ENCODE measurements at regions not wholly inside any gene's neighbourhood (a gene's known extent, or its start where the extent isn't known, plus 50 kb on each side); places are given as distances from the start of the nearest gene placed in this dataset.

DNA sequence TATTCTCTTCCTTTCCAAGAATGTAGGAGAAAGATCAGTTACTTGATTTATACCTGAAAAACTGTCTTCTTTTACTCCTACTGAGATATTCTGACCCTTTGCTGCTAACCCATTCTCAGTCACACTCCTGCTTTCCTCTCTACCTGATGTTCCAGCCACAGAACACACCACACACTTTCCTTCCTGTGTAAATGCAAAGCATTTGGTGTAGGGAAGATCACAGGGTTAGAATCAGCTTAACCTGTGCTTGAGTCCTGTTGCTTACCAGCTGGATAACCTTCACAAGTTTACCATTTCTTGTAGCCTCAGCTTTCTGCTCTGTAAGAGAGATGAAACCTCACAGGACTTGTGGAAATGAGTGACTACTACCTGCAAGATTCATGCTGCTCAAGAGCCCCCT, 489.8 kb upstream of the GOLIM4 start:
- no peak for DNase-seq (ENCODE audit: low read depth in 2 of 2)

DNA sequence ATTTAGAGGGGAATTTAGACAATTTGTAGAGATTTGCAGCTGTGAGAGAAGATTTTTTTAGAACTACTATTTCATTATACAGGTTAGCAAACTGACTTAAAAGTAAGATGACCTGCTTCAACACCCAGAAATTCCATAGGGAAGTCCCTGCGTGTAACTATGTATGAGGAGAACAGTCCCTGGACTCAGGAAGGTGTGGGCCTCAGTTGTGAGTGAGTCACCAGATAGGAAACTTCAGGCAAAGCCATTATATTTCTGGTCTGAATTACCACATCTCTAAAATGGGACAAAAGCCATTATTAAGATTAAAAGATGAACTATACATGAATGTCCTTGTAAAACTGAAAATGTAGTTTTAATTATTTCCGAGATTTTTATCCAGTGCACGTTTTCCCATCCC, 488.3 kb upstream of the GOLIM4 start:
- DNase-seq (ENCODE audit: low read depth in 2 of 2) = no peak

DNA sequence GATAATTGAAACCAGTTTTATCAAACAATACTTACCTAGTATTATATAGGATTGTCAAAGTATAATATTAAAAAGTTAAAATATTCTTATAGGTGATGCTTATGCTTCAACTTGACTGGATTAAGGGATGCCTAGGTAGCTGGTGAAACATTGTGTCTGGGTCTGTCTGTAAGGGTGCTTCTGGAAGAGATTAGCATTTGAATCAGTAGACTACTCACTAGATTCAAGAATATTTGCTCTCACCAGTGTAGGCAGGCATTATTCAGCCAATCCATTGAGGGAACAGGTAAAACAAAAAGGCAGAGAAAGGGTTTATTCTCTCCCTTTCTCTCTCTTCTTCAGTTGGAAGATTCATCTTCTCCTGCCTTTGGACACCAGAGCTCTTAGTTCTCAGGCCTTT, 486.8 kb upstream of the GOLIM4 start:
- no peak for DNase-seq (ENCODE audit: low read depth in 2 of 2)

DNA sequence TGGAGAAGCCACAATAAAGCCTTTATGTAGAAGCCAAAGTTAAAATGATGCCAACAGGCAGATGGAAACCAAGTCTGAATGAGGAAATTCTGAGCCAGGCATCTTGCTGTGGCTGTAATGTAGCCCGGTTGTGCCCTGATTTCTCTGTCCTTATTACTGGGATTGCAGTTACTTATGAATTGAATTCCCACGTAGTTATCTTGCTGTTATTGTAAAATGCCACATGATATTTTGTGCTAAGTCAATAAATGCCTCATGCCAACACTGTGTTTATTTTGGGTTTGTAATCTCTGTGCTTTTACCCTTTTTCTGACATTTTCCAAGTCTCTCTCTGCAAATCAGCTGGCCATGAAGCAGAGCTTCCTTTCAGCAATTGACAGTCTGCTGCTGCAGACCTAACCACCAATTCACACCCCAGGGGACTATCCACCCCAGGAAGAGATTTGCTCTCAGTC, 486.1 kb upstream of the GOLIM4 start:
- no peak for DNase-seq (ENCODE audit: low read depth in 2 of 2)

DNA sequence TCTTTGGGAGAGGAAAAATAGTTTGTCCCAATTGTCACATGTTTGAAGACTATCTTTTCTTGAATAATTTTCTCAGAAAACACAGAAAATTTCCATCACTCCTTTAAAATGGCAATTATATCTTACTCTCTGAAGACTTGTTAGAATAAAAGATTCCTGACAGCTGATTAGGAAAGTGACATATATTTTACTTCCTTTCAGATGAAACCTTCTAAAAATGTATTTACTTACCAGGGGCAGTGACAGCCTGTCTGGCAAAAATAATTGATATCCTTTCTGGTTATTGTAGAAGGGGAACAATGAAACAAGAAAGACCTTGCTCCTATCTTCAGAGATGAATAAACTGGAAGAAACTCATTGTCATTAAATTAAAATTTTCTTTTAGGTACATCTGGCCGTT, 483.3 kb upstream of the GOLIM4 start:
- no peak for DNase-seq (ENCODE audit: low read depth in 2 of 2)

DNA sequence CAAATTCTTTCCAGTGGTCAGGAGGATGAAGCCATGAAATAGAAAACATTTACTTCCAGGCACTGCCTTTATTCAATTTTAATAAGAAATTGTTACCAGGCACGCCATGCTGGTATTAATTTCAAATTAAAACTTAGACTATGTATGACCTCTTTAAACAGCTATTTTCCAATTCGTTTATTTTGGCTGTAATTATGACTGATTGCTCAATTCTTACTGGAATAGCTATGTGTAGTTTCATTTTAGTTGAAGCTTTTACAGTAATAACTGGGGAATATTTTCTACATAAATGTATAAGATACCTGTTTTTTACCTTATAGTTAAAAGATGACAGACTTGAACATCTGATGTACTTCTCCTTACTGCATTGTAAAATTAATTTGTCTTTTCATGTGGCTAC, 480.0 kb upstream of the GOLIM4 start:
- no peak for DNase-seq (ENCODE audit: low read depth in 2 of 2)

DNA sequence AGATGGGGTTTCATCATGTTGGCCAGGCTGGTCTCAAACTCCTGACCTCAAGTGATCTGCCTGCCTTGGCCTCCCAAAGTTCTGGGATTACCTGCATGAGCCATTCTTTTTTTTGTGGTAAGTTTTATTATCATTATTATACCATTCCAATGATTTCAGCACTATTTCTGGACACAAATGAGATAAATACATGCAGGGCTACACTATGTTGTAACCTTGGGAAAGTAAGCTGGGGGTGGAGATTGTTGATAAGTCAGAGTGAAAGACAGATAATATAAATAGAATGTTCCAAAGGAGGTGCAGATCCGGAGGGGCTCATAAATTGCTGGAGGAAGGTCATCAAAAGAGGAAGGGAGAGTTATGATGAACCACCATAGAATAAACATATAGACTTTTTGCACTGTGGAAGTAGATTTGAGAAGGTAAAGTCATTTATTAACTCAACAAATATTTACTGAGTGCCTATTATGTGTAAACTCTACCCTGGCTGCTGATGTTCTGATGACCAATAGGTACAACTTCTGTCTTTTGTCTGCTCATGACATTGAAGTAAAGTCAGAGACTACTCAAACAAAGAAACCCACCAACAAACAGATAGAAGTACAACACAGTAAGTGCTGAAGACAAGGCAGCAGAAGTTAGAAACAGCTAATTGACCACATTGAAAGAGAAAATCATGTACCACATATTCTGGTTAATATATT, 478.9 kb upstream of the GOLIM4 start:
- no peak for DNase-seq (ENCODE audit: low read depth in 2 of 2)

DNA sequence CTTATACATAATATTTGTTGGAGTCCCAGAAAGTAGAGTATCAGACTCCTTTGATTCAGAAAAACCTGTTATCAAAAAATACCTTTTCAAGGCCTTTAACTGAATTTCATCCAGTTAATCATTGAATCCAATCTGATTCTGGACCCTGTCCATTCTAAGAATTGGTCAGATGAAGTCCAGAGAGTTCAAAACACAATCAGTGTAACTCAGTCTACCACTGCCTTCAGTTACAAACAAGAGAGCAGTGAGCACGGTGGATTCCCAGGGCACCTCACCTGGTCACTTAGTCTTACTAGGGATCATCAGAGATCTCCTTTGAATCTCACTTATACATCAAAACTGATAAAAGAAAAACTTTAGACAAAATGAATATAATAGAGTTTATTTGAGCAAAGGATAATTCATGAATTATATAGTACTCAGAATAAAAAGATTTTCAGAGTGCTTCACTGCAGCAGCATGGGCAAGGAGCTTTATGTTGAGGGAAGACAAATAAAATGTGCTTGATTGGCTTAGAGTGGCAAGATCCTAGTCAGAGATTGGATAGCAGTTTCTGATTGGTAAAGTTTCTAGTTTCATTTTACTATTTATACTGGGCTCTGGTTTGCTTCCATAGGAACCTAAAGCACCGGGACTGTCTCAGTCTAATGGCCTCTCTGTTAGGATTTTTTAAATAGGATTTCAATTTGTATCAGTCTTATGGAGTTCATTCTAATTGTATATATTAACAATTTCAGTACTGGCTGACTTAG, 474.9 kb upstream of the GOLIM4 start:
- DNase-seq (ENCODE audit: low read depth in 2 of 2) = no peak

DNA sequence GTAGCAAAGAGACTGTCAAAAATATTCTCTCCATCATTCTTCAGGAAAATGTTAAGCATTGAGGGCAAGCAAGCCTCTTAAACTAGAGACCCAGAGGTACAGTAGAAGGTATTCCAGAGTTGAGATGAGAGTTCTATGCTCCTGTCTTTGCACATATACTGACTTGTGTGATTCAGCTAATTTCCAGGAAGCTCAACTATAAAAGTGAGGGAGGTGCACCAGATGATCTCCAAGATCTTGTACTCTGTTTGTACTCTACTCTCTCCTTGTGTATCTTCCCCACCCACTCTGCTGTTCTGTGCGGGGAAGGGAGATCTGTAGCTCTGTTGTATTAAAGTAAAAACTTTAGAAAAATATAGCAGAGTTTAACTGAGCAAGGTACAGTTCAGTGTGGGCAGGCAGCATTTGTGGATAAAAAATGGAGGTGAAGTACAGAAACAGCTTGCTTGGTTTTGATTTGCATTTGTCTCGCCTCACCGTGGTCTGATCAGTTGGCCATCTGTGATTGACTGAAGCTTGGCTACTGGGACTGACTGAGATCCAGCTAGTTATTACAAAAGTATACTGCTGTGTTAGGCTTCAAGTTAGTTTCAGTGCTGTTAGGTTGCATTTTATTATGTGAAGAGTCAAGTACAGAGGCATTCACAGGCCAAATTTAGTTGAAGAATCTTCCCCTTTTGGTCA, 463.1 kb upstream of the GOLIM4 start:
- no peak for DNase-seq (ENCODE audit: low read depth in 2 of 2)

DNA sequence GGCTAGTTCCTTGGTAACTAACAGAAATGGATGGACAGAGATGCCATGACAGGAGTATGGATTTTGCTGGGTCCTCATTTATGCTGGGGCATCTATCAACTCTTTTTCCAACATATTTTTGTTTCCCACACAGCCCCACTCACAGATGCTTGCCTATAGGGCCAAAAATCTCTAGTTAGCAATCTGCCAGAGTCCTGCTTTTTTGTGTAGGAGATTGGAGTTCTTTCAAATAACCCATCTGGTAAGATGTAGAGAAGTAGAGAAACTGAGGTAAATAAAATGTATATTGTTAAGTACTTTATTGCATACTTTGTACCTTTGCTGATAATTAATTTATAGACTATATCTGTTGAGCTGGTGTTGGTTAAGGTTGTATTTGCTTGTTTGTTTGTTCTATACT, 456.5 kb upstream of the GOLIM4 start:
- no peak for DNase-seq (ENCODE audit: low read depth in 2 of 2)

DNA sequence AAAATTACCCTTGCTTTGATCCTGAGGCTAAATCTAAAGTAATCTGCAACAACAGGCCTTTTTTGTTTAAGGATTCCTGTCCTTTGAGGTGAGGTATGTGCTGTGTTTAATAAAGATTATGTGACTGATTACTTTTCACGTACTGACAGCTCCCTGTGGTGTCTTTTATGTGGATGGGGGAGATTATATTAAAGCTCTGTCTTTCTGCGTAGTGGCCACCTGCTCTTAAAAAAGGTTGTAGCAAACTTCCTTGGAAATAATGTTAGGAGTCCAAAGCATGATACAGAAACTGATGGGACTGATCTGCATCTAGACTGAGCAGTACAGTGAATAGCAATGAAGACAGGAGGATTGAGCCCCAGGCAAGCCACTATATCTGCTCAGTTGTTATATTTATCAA, 453.0 kb upstream of the GOLIM4 start:
- no peak for DNase-seq (ENCODE audit: low read depth in 2 of 2)

DNA sequence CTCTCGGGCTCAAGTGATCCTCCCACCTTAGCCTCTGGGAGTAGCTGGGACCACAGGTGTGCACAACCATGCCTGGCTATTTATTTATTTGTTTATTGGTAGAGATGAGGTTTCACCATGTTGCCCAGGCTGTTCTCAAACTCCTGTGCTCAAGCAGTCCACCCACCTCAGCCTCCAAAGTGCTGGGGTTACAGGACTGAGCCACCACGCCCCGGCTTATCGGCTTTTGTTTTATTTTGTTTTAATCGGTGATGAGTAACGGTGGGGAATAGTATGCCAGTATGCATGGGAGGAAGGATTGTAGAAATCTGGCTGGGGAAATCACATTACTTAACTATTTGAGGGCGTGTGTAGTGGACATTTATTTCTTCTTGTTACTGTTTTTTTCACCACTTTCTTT, 451.0 kb upstream of the GOLIM4 start:
- DNase-seq (ENCODE audit: low read depth in 2 of 2) = no peak

DNA sequence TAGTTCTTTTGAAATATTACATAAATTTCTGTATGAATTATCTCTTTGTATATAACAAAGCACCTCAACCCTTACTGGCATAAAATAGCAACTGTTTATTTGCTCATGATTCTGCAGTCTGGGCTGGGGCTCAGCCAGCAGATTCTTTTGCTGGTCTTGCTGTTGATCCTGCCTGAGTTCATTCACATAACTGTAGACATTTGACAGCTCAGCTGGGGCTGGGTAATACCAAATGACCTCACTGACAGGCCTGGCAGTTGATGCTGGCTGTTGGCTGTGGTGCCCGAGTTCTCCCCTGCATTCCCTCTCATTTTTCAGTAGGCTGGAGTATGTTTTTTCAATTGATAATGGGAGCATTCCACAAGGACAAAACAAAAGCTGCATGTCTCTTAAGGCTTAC, 449.9 kb upstream of the GOLIM4 start:
- DNase-seq (ENCODE audit: low read depth in 2 of 2) = no peak

DNA sequence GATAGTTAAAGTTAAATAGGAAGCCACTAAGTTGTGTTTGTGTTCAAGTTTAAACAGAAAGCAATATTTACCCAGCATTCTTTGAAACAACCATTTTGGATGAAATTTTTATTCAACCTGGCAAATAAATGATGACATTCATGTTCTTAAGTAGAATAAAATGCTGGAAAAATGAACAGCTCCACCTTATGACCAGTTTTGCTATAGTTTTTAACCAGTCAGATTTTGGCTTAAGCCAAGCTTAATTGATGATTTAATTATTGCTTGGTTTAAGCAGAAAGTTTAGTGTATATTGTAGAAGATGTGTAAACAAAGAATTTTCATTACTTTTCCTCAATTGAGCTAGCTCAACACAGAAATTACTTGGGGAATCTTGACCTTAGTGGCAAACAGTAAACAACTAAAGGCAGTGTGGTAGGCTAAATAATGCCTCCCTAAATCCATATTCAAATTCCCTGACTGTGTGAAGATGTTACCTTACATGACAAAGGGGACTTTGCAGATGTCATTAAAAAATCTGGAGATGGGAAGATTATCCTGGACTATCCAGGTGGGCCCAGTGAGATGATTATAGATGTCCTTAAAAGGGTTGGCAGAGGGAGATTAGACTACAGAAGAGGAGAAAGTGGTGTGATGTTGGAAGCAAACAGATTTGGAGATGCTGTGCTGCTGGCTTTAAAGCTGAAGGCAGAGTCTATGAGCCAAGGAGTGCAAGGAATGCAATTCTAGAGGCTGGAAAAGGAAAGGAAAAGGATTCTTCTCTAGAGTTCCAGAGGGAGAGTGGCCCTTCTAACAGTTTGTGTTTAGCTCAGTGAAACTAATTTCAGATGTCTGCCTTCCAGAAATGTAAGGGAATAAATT, 448.6 kb upstream of the GOLIM4 start:
- DNase-seq (ENCODE audit: low read depth in 2 of 2) = no peak

DNA sequence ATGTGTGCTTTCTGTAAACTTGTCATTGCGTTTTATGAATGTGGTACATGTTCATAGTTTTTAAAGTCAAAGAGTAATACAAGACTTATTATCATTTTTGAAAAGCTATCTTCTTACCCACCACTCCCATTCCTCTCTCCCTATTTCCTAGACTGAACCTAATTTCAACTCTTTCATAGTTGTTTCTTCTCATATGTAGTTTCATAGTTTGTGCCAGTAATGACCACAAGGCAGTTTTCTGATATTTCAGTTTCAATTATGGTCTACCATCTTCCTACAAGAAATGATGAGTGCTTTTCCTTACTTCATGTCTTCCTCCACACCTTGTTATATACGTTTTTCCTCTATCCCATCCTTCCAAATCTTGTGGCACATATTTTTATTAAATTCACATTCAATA, 445.0 kb upstream of the GOLIM4 start:
- DNase-seq (ENCODE audit: low read depth in 2 of 2) = no peak

DNA sequence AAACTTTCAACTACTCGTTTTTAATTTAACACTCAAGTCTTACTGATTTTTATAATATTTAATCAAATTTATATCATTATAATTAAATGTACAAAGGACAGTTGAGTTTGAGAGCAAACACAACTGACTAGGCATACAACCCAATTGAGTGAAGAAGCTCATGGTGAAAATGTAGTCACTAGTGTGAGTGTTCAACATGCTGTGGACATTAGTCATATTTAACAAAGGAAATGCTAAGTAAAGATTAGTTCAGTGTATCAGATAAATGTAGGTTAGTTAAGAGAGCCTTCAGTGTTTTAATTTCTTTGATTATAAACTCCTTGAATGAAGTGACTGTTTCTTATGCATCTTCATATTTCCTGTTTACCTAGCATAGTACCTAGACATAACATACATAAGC, 444.2 kb upstream of the GOLIM4 start:
- DNase-seq (ENCODE audit: low read depth in 2 of 2) = no peak

DNA sequence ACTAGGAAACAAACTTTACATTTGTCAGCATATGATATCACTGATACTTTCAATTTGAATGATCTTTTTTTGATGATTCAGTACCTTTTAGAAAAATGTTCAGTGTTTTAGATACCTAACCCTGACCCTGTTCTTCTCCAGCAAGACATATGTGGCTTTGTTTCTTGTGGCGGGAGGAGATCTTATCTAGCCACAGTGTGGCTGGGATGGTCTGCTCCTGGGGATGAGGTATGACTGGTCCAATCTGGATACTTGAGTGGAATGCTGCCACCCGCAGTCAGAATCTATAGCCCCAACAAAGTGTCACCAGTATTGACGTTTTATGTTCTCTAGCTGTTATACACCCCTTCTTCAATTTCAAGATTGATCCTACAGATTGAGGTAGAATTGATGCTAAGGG, 439.0 kb upstream of the GOLIM4 start:
- no peak for DNase-seq (ENCODE audit: low read depth in 2 of 2)

DNA sequence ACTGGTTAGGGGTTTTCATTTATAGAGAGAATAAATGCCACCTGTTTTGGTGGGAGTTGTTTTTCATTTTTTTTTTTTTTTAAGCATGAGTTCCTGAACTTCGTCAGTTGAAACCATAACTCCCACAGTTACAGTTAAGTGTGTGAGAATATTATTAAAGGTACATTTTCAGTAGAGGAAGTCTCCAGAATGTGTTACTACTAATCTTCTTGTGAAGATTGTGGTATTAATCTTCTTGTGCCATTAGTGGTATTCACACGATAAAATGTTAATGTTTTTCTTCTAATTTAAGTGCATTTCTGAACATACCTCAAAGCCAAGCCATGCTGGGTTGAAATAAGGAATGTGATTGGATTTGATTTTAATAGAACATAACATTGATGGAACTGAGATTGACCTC, 437.9 kb upstream of the GOLIM4 start:
- DNase-seq (ENCODE audit: low read depth in 2 of 2) = no peak

DNA sequence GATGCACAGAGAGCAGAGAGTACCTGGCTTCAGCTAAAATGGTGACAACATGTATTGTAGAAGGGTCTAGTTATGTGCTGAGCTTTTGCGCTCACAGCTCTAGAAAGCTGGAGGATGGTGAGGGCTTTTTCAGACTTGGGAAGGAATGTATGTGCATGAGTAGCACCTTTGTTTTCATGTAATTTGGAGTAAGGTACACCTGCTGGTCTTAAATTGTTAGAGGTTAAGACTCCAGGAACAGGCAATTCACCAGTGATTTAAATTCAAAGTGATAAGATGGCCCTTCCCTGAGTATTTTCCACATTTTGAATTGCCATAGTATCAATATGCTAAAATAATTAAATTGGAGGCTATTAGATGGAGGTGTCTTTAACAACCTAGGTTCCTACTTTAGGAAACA, 436.4 kb upstream of the GOLIM4 start:
- no peak for DNase-seq (ENCODE audit: low read depth in 2 of 2)

DNA sequence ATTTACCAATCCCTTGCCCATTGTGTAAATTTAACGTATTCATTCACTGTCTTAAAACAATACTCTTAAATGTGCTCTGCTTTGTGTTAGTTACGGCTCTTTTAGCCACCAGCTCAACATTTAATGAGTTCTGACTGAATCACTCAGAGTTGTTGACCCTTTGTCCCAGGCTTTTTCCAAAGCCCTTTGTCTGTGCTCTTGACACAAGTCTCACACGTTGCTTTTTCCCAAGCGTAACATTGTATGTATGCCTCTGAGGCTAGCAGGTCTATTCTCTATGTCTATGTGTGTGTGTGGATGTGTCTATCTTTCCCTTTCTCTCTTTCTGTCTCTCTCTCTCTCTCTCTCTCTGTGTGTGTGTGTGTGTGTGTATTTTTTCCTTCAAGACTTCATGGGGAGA, 435.4 kb upstream of the GOLIM4 start:
- DNase-seq (ENCODE audit: low read depth in 2 of 2) = no peak

DNA sequence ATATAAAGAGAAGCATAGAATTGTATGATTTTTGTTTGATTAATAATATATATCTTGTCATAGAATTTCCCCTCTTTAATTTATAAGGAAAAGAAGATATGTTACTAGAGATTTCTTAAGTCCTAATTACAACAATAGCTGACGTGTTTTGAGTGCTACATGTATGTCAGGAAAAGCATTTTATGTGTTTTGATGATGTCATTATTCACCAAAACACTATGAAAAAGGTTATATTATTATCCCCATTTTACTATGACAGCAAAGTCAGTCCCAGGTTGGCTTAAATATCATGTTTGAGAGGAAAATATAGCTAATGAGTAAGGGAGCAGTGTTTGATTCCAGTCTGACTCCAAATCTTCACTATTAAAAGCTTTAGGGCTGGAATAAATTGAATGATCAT, 428.4 kb upstream of the GOLIM4 start:
- no peak for DNase-seq (ENCODE audit: low read depth in 2 of 2)

Measured in activated CD4-positive, alpha-beta T cell treated with anti-CD3 and anti-CD28 coated beads for 24 hours (primary cell).